IMR-90 (cell line): ENCODE measurements at regions not wholly inside any gene's neighbourhood (a gene's known extent, or its start where the extent isn't known, plus 50 kb on each side); places are given as distances from the start of the nearest gene placed in this dataset.

Experiments
- ATAC-seq: fragments of 200-7000 bp; cut with Tn5 transposase; 2 replicates; pipeline ENCODE4 v1.9.1; 2020; ENCODE audit warnings: low read depth, mild to moderate bottlenecking, moderate library complexity
- BruUV-seq: library from RNA; stranded (reverse); fragments of 400-500 nt; replicated peaks from 2 replicates; lab custom pipeline; 2021; lab: Mats Ljungman, UMichigan
- CTCF ChIA-PET: fragments of 300-600 bp; formaldehyde crosslinking; extraction: SDS; loops from one replicate; lab custom pipeline; 2021; ENCODE audit warnings: antibody characterized with exemption; lab: Yijun Ruan, JAX
- POLR2A ChIA-PET: fragments of 300-600 bp; sonication (Branson Sonifier 250); formaldehyde crosslinking; loops from one replicate; lab custom pipeline; 2022; ENCODE audit warnings: antibody characterized with exemption; ENCODE audit not compliant: unreplicated experiment; lab: Charles Lee
- DNase-seq: peaks from one replicate; pipeline ENCODE4 v3.0.0; 2013
- H2AFZ ChIP-seq: replicated peaks from 2 replicates; pipeline ENCODE3; 2013; ENCODE audit warnings: low read length, mild to moderate bottlenecking; ENCODE audit not compliant: poor library complexity
- H2AK5ac ChIP-seq: 2 replicates; pipeline ENCODE4 v1.6.1; 2013; ENCODE audit warnings: low read depth, low read length, inconsistent platforms
- H2AK9ac ChIP-seq: replicated peaks from 2 replicates; pipeline ENCODE3; 2013; ENCODE audit warnings: mild to moderate bottlenecking, low read depth, low read length, moderate library complexity; ENCODE audit not compliant: poor library complexity
- H2BK120ac ChIP-seq: 2 replicates; pipeline ENCODE4 v1.6.1; 2013; ENCODE audit warnings: low read depth, low read length, inconsistent platforms
- H2BK15ac ChIP-seq: 3 replicates; pipeline ENCODE4 v1.6.1; 2013; ENCODE audit warnings: low read depth, low read length, inconsistent platforms
- H2BK20ac ChIP-seq: 2 replicates; pipeline ENCODE4 v1.6.1; 2013; ENCODE audit warnings: low read depth, mild to moderate bottlenecking, inconsistent platforms, low read length, moderate library complexity
- H2BK5ac ChIP-seq: 2 replicates; pipeline ENCODE4 v1.6.1; 2013; ENCODE audit warnings: mild to moderate bottlenecking, low read depth, low read length, inconsistent platforms; ENCODE audit not compliant: poor library complexity, severe bottlenecking
- H3K14ac ChIP-seq: replicated peaks from 2 replicates; pipeline ENCODE4 v1.6.1; 2013; ENCODE audit warnings: low read depth, low read length, inconsistent platforms
- H3K18ac ChIP-seq: 2 replicates; pipeline ENCODE4 v1.6.1; 2013; ENCODE audit warnings: low read depth, low read length, control low read depth
- H3K23ac ChIP-seq: 2 replicates; pipeline ENCODE4 v1.6.1; 2013; ENCODE audit warnings: low read depth, low read length, inconsistent platforms
- H3K27ac ChIP-seq: 2 replicates; pipeline ENCODE4 v1.5.1; 2013; ENCODE audit warnings: mild to moderate bottlenecking, control low read depth, low read length; ENCODE audit not compliant: insufficient read depth
- H3K27me3 ChIP-seq: 2 replicates; pipeline ENCODE4 v1.6.1; 2013; ENCODE audit warnings: low read length; ENCODE audit not compliant: control insufficient read depth, insufficient read depth
- H3K36me3 ChIP-seq: 2 replicates; pipeline ENCODE4 v1.6.1; 2013; ENCODE audit warnings: low read length, mixed read lengths; ENCODE audit not compliant: control insufficient read depth, insufficient read depth
- H3K4ac ChIP-seq: 2 replicates; pipeline ENCODE4 v1.6.1; 2013; ENCODE audit warnings: low read depth, low read length, inconsistent platforms
- H3K4me1 ChIP-seq: 2 replicates; pipeline ENCODE4 v1.6.1; 2013; ENCODE audit warnings: low read length, mixed read lengths; ENCODE audit not compliant: control insufficient read depth, insufficient read depth
- H3K4me2 ChIP-seq: 2 replicates; pipeline ENCODE4 v1.6.1; 2013; ENCODE audit warnings: low read depth, mild to moderate bottlenecking, control low read depth, low read length, moderate library complexity
- H3K4me3 ChIP-seq: 2 replicates; pipeline ENCODE4 v1.5.1; 2013; ENCODE audit warnings: low read depth, mild to moderate bottlenecking, control low read depth, low read length, moderate library complexity; ENCODE audit not compliant: insufficient read depth
- H3K56ac ChIP-seq: 2 replicates; pipeline ENCODE4 v1.6.1; 2013; ENCODE audit warnings: low read length, inconsistent platforms; ENCODE audit not compliant: insufficient read depth; ENCODE audit errors: extremely low read depth
- H3K79me1 ChIP-seq, 2 experiments: 2 replicates each; pipeline ENCODE4 v1.6.1; 2013; ENCODE audit warnings: low read length in 2 of 2, inconsistent platforms in 1 of 2, low read depth in 1 of 2
- H3K9ac ChIP-seq: 2 replicates; pipeline ENCODE4 v1.6.1; 2013; ENCODE audit warnings: low read depth, low read length, control low read depth
- H3K9me1 ChIP-seq: 2 replicates; pipeline ENCODE4 v1.6.1; 2013; ENCODE audit warnings: low read length, inconsistent platforms; ENCODE audit not compliant: insufficient read depth
- H3K9me3 ChIP-seq: 2 replicates; pipeline ENCODE4 v1.6.1; 2013; ENCODE audit warnings: low read length; ENCODE audit not compliant: control insufficient read depth, insufficient read depth
- H4K20me1 ChIP-seq: 2 replicates; pipeline ENCODE4 v1.6.1; 2013; ENCODE audit warnings: low read length, inconsistent platforms; ENCODE audit not compliant: insufficient read depth
- H4K5ac ChIP-seq: 2 replicates; pipeline ENCODE4 v1.6.1; 2013; ENCODE audit warnings: mild to moderate bottlenecking, low read depth, low read length, control low read depth
- H4K8ac ChIP-seq, 2 experiments: 2 replicates each; pipeline ENCODE4 v1.6.1; 2013; ENCODE audit warnings: low read depth in 2 of 2, low read length in 2 of 2, control low read depth in 1 of 2, inconsistent platforms in 1 of 2
- H4K91ac ChIP-seq: 2 replicates; pipeline ENCODE4 v1.6.1; 2013; ENCODE audit warnings: low read depth, low read length, inconsistent platforms; ENCODE audit not compliant: insufficient read depth
- BHLHE40 ChIP-seq: fragments of 150-350 bp; IDR thresholded peaks from 2 replicates; pipeline ENCODE4 v1.6.1; 2016; ENCODE audit warnings: mild to moderate bottlenecking, low read depth, low read length
- CEBPB ChIP-seq: IDR thresholded peaks from 2 replicates; pipeline ENCODE4 v1.6.1; 2012; ENCODE audit warnings: low read depth, low read length, improper control_type of control experiment
- CHD1 ChIP-seq: IDR thresholded peaks from 2 replicates; pipeline ENCODE4 v1.6.1; 2012; ENCODE audit warnings: low read depth, low read length, improper control_type of control experiment
- FOS ChIP-seq: fragments of 150-350 bp; IDR thresholded peaks from 2 replicates; pipeline ENCODE4 v1.6.1; 2016; ENCODE audit warnings: low read depth, low read length
- MAFK ChIP-seq: IDR thresholded peaks from 2 replicates; pipeline ENCODE4 v1.6.1; 2012; ENCODE audit warnings: low read depth, low read length, improper control_type of control experiment
- MAZ ChIP-seq: IDR thresholded peaks from 2 replicates; pipeline ENCODE4 v1.6.1; 2012; ENCODE audit warnings: low read depth, mild to moderate bottlenecking, low read length, improper control_type of control experiment, moderate library complexity, borderline replicate concordance
- MXI1 ChIP-seq: IDR thresholded peaks from 2 replicates; pipeline ENCODE4 v1.6.1; 2012; ENCODE audit warnings: low read depth, mild to moderate bottlenecking, low read length, moderate library complexity, borderline replicate concordance
- NFE2L2 ChIP-seq: fragments of 150-350 bp; IDR thresholded peaks from 2 replicates; pipeline ENCODE4 v1.6.1; 2016; ENCODE audit warnings: low read depth, mild to moderate bottlenecking, low read length
- POLR2A ChIP-seq: IDR thresholded peaks from 2 replicates; pipeline ENCODE4 v1.6.1; 2012; ENCODE audit warnings: mild to moderate bottlenecking, low read depth, low read length
- RCOR1 ChIP-seq: IDR thresholded peaks from 2 replicates; pipeline ENCODE4 v1.6.1; 2012; ENCODE audit warnings: mild to moderate bottlenecking, low read length, improper control_type of control experiment; ENCODE audit not compliant: insufficient replicate concordance
- RFX5 ChIP-seq: IDR thresholded peaks from 2 replicates; pipeline ENCODE4 v1.8.0; 2012; ENCODE audit warnings: low read depth, mild to moderate bottlenecking, low read length, moderate library complexity
- SMC3 ChIP-seq: fragments of 150-350 bp; IDR thresholded peaks from 2 replicates; pipeline ENCODE4 v1.6.1; 2016; ENCODE audit warnings: low read depth, mild to moderate bottlenecking, antibody characterized with exemption, low read length, moderate library complexity
- dilution Hi-C: fragments of 300-500 bp; cut with HindIII; formaldehyde crosslinking; loops from one replicate; pipeline ENCODE4 v1.14.3; 2018; ENCODE audit warnings: low sequenced_read_pairs; ENCODE audit not compliant: unreplicated experiment
- in situ Hi-C: fragments of 300-500 bp; cut with MboI; formaldehyde crosslinking; loops from 3 replicates; pipeline ENCODE4 v1.14.3; 2019; ENCODE audit warnings: low sequenced_read_pairs, inconsistent platforms, mixed read lengths
- intact Hi-C: fragments of 100-400 bp; cut with micrococcal nuclease; formaldehyde crosslinking; loops from 2 replicates; pipeline ENCODE4 v1.10.0; 2022
- TF ChIP-seq, protein P1 (sequence below): conservative IDR thresholded peaks from 2 replicates; pipeline ENCODE4 v1.5.1; 2012; ENCODE audit warnings: mild to moderate bottlenecking, low read depth, low read length, improper control_type of control experiment
- TF ChIP-seq, protein P2 (sequence below): fragments of 150-350 bp; IDR thresholded peaks from 2 replicates; pipeline ENCODE4 v1.6.1; 2016; ENCODE audit warnings: low read depth, mild to moderate bottlenecking, low read length, moderate library complexity, borderline replicate concordance
- TF ChIP-seq, protein P3 (sequence below): fragments of 150-350 bp; IDR thresholded peaks from 2 replicates; pipeline ENCODE4 v1.6.1; 2017; ENCODE audit warnings: mild to moderate bottlenecking, antibody characterized with exemption, low read length, low read depth

DNA sequence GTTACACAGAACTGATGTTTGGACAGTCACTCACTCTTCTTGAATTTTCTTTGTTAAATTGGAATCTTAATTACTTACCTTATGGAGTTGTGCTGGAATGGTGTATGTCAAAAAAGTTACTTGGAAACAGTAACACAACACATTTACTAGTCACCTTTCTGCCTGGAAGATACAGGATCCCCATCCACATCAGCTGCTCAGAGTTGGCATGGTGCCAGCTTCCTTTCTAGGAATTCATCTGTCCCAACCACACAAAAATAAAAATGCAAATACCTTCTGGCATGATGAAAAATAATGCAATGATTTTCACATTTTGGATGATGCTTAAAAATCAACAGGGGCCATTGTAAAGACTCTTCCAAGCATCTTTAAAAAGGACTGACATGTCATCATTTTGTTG is 341.5 kb downstream of the TMEM38B start:
- no peak overlapping the region for H3K27ac ChIP-seq
- in situ Hi-C loops (no loop called here), intact Hi-C loops (no loop called here), dilution Hi-C loops (no loop called here)
- H4K8ac ChIP-seq: no peak overlapping the region
- H2BK15ac ChIP-seq: no peak overlapping the region
- H4K91ac ChIP-seq: no peak overlapping the region
- H3K9ac ChIP-seq: no peak overlapping the region
- no peak overlapping the region for H2BK20ac ChIP-seq
- no peak overlapping the region for H4K5ac ChIP-seq
- no peak overlapping the region for H3K4me2 ChIP-seq
- no peak overlapping the region for H2BK120ac ChIP-seq
- no peaks in the 10 kb centered on the region for H3K9me1 ChIP-seq
- H2BK5ac ChIP-seq: no peak overlapping the region
- no peak overlapping the region for H2AFZ ChIP-seq
- no peaks in the 10 kb centered on the region for H4K20me1 ChIP-seq
- TF ChIP-seq POLR2A (no peak), RCOR1 (no peak), MAZ (no peak), MAFK (no peak), CEBPB (no peak), CHD1 (no peak), RFX5 (no peak), MXI1 (no peak), NFE2L2 (no peak), SMC3 (no peak), BHLHE40 (no peak), FOS (no peak)
- TF ChIP-seq, protein P1, sequence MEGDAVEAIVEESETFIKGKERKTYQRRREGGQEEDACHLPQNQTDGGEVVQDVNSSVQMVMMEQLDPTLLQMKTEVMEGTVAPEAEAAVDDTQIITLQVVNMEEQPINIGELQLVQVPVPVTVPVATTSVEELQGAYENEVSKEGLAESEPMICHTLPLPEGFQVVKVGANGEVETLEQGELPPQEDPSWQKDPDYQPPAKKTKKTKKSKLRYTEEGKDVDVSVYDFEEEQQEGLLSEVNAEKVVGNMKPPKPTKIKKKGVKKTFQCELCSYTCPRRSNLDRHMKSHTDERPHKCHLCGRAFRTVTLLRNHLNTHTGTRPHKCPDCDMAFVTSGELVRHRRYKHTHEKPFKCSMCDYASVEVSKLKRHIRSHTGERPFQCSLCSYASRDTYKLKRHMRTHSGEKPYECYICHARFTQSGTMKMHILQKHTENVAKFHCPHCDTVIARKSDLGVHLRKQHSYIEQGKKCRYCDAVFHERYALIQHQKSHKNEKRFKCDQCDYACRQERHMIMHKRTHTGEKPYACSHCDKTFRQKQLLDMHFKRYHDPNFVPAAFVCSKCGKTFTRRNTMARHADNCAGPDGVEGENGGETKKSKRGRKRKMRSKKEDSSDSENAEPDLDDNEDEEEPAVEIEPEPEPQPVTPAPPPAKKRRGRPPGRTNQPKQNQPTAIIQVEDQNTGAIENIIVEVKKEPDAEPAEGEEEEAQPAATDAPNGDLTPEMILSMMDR: no peak
- TF ChIP-seq, protein P2, sequence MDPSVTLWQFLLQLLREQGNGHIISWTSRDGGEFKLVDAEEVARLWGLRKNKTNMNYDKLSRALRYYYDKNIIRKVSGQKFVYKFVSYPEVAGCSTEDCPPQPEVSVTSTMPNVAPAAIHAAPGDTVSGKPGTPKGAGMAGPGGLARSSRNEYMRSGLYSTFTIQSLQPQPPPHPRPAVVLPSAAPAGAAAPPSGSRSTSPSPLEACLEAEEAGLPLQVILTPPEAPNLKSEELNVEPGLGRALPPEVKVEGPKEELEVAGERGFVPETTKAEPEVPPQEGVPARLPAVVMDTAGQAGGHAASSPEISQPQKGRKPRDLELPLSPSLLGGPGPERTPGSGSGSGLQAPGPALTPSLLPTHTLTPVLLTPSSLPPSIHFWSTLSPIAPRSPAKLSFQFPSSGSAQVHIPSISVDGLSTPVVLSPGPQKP: no peak
- TF ChIP-seq, protein P3, sequence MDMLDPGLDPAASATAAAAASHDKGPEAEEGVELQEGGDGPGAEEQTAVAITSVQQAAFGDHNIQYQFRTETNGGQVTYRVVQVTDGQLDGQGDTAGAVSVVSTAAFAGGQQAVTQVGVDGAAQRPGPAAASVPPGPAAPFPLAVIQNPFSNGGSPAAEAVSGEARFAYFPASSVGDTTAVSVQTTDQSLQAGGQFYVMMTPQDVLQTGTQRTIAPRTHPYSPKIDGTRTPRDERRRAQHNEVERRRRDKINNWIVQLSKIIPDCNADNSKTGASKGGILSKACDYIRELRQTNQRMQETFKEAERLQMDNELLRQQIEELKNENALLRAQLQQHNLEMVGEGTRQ: no peak
- H3K18ac ChIP-seq: no peak overlapping the region
- no peak overlapping the region for H3K4me3 ChIP-seq
- DNase-seq: no peak
- peaks cover 5% of the 10 kb centered on the region for H3K9me3 ChIP-seq
- no peak for ATAC-seq
- CTCF ChIA-PET: no interaction called here
- no peak overlapping the region for H3K23ac ChIP-seq
- H3K27me3 ChIP-seq: no peaks in the 10 kb centered on the region
- POLR2A ChIA-PET: no interaction called here
- no peak overlapping the region for H2AK9ac ChIP-seq
- no peaks in the 10 kb centered on the region for H3K36me3 ChIP-seq
- no peaks in the 10 kb centered on the region for H3K4me1 ChIP-seq
- no peak overlapping the region for H3K14ac ChIP-seq
- H3K4ac ChIP-seq: no peak overlapping the region
- H2AK5ac ChIP-seq: no peak overlapping the region
- no TSS peak for BruUV-seq
- no peaks in the 10 kb centered on the region for H3K79me1 ChIP-seq
- no peak overlapping the region for H3K56ac ChIP-seq
